ENCODE measurements at regions not wholly inside any gene's neighbourhood (a gene's known extent, or its start where the extent isn't known, plus 50 kb on each side); places are given as distances from the start of the nearest gene placed in this dataset.

- TF ChIP-seq CTCF (IDR thresholded peaks at IDR 0.05; ENCODE audit: poor library complexity, severe bottlenecking) (no peak), POLR2AphosphoS5 (IDR thresholded peaks at IDR 0.05) (no peak), TAF1 (IDR thresholded peaks at IDR 0.05; ENCODE audit: low read depth) (no peak)
Observed at GRCh38 chr15:31230630-31231485, 95.8 kb upstream of the KLF13 start.
